NCI-H526 treated with DMSO at 0.1 percent for 48 hours (cell line): ENCODE measurements at regions not wholly inside any gene's neighbourhood (a gene's known extent, or its start where the extent isn't known, plus 50 kb on each side); places are given as distances from the start of the nearest gene placed in this dataset.
A peak's percentile ranks its signal among the peaks of the same experiment; 100 is the strongest.

Experiments
- DNase-seq: peaks from one replicate; lab custom pipeline; 2025; lab: John Stamatoyannopoulos, UW

GRCh38 chr5:146940295-146940694, 61.7 kb upstream of the PPP2R2B start:
- no peak for DNase-seq

DNA sequence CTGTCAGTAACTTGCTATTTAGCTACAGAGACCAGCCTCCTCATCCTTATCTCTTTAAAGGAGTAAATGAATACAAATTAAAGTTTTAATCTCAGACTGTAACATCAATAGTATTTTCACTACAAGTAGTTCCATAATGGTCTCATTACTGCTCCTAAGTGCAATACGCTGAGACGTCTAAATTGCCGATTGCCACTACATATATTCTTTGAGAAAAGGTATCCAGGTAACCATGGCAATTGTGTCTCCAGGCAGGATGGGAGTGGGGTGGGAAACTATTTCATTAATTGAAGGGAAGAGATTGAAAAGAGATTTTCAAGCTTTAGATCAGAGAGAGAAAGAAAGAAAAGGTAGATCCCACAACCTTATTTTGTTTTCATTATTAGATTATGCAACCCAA, 65.5 kb upstream of the PPP2R2B start:
- no peak for DNase-seq

GRCh38 chr5:146944764-146945616, 66.4 kb upstream of the PPP2R2B start:
- no peak for DNase-seq

GRCh38 chr5:146945617-146946084, 67.1 kb upstream of the PPP2R2B start:
- no peak for DNase-seq

GRCh38 chr5:146947181-146947941, 68.8 kb upstream of the PPP2R2B start:
- DNase-seq: no peak

- no peak for DNase-seq
Measured at GRCh38 chr5:146948666-146949065, 70.1 kb upstream of the PPP2R2B start.

DNA sequence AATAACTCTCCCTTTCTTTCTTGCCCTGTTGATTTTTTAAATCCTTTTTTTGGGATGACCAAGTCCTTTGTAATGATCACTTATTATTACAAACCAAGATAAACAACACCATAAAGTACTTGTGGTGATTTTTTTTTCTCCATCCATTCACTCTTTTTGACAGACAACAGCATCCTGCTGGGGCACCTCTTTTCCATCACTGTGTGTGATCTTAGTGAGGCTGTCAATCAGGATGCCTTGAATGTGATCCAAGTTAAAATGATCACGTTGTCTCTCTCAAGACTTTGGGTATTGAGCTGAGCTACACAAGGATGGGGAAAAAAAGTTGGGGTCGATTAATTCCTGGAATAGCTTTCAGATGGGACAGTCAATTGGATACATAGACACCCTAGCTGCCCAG, 73.6 kb upstream of the PPP2R2B start:
- DNase-seq: no peak

GRCh38 chr5:146956217-146956616, 77.7 kb upstream of the PPP2R2B start:
- DNase-seq: no peak

GRCh38 chr5:146959360-146959759, 80.8 kb upstream of the PPP2R2B start:
- no peak for DNase-seq

GRCh38 chr5:146962801-146963355, 84.3 kb upstream of the PPP2R2B start:
- no peak for DNase-seq

DNA sequence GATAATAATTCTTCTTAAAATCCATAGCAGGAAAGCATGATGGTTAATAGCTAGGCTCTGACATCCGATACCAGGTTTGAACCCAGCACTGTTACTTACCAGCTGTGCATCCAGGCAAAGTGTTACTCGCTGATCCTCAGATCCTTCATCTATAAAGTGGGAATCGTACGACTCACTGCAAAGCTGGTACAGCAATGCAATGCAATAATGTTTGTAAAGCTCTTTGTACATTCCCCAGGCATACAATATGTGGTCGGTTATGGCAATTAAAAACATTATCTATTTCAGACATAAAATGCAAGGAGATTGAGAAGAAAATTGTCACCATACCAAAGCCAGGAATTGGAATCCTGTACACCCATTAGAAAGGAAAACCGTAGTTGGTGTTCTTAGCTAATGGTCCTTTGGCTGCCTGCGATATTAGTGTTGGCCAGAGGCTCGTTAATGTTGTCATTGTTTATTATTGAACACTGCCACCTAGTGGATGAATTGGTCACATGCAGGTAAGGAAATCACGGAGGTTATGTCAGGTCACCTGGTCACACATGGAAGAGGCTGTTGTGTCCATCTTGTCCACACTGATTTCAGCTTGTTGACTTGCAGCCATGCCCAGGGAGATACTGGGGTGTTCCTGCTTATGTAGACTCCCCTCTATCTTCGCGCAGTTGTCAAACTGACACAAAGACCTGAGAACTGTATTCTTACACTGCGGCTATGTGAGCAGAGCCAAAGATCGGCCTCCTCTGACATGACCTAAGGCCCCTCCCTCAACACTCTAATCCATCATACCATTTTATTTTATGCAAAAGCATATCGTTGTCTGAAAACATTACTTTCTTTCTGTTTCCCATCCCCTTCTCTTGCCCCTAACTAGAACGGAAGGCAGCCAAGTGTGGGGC, 87.5 kb upstream of the PPP2R2B start:
- peak; percentile 41 for DNase-seq

- no peak for DNase-seq
Measured at GRCh38 chr5:146967646-146968045, 89.1 kb upstream of the PPP2R2B start.

DNA sequence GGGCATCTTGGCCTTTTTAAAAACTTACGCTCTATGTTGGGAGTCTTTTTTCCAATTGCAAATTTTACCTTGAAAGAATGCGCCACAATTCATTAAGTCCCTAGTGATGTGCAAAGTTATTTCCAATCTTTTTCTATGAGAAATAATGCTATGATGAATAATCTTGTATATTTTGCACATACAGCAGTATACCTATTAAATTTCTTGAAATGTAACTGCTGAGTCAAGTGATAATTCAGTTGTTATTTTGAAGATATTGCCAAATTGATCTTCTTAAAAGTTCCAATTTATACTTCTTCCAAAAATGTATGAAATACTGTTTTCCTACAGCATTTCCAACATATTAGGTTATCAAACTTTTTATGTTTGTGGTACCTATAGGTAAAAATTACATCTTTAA, 92.8 kb upstream of the PPP2R2B start:
- DNase-seq: no peak

DNA sequence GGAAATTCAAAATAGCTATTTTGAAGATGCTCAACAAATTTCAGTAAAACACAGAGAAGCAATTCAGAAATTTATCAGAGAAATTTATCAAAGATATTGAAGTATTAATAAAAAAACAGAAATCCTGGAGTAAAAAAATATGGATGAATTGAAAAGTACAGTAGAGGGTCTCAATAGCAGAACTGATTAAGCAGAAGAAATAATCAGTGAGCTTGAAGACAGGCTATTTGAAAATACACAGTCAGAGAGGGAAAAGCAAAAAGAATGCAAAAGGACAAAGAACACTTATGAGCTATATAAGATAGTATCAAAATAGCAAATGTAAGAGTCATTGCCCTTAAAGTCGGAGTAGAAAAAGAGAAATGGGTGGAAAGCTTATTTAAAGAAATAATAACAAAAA, 107.9 kb upstream of the PPP2R2B start:
- DNase-seq: no peak

DNA sequence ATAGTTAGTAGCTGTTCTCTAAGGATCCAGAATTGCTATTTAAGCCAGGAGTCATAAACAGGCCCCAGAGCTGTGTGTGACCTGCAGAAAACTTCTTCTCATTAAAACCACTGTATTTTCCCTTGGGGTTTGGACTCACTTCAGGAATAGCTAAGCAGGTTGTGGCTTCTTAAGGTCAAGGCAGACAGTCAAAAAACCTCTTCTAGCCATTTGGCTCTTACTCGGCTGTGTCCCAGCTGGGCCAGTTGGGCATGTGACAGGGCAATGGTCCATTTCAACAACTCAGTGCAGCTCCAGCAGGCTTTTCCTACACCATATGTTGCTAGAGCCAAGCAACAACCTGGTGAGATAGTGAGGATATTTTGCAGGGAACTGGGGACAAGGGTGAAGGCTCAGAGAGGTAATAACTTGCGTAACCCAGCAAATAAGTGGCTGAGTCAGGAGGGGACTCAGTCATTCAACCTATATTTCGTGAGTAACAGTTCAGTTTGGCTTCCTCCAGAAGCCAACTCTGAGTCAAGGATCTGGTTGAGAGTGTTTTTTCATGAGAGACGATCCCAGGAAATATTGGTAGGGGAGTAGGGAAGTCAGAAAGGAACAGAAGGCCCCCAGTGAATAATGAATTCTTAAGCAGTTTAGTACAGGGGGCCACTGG, 115.4 kb upstream of the PPP2R2B start:
- no peak for DNase-seq

- DNase-seq: no peak
Measured at GRCh38 chr5:146995878-146996277, 117.3 kb upstream of the PPP2R2B start.

DNA sequence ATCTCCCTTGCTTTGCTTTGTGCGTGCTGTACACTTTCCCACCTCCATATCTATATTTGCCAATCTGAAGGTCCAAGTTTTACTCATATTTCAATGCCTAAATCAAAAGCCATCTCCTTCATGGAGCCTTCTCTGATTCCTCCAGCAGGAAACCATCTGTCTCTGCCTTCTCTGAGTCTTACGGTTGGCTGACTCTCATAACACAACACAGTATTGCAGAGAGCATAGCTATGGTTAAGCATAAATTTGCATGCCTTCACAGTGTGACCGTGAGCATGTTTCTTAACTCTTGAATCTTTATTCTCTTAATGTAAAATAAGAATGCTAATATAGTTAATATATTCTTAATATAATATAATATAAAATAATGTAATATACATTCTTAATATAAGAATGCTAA, 136.8 kb upstream of the PPP2R2B start:
- no peak for DNase-seq

DNA sequence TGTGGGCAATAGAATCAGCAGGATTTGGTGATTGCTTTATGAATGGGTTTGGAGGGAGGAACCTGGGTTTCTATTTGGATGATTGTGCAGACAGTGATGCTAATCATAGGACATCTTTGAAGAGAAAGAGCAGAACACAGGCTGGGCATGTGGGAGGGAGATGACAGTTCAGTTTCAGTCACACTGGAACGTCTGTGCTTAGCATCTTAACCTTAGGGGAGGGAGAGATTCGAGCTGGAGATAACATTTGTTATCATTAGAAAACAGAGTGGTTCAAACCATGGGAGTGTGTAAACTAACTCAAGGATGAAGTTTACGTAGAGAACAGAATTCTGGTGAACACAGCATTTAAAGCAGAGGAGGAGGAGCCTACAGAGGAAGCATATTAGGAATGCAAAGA, 138.6 kb upstream of the PPP2R2B start:
- DNase-seq: no peak

DNA sequence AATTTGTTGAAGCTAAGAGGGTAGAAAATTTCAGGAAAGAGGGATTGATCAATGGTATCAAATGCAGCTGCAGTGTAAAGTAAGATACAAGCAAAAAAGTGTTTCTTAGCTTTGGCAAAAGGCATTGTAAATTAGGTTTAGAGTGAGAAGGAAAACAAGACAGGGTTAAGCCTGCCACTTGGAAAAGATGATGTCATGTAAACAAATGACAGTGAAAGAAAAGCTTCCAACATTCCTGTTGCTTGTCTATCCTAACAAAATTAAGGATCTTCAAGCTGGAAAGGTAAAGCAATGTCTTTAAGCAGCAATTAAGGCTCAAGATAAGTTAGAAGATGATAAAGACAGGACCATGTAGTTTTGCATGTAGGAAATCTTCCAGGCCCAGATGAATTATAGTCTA, 139.1 kb upstream of the PPP2R2B start:
- no peak for DNase-seq

DNA sequence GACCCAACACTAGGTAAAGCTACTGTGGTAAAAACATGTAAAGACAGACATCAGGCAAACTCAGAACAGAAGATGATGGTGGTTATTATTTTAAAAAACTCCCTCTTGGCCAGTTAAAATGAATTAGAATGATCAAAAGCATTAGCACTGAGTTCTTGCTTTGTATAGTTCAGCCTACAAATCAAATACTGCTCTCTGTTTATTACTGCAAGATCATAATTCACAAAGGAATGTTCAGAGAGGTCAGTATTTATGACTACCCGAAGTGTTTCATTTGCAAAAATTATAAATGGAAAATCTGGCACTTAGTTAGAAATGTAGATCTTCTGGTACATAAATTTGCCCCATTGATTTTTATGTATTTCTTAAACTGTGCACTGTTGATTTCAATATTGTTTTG, 140.3 kb upstream of the PPP2R2B start:
- no peak for DNase-seq

DNA sequence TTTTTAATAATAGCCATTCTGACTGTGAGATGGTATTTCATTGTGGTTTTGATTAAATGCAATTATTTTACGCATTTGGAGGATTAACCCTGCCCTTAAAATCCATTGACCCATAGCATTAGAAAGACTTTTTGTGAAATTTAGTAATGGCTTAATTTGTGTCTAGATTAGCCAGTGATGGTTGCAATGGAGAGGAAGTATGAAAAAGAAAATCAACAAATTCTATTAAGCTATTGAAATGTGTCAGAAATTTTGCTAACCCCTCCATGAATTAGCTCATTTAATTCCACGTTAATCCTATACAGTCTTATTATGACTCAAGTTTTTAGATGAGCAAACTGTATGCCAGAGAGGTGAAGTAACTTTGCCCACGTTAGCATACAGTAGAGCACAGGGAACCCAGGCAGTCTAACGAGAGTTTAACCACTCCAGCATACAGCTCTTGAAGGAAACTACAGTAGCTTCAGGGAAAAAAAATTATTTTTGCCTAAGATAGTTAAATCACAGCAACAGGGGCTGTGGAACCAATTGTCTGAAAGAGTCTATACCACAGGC, 158.2 kb upstream of the PPP2R2B start:
- no peak for DNase-seq
